Hematopoietic multipotent progenitor cell treated with erythropoietin and hydrocortisone succinate and interleukin-3 and kit ligand, for 6 days (in vitro differentiated cells): ENCODE measurements at regions not wholly inside any gene's neighbourhood (a gene's known extent, or its start where the extent isn't known, plus 50 kb on each side); places are given as distances from the start of the nearest gene placed in this dataset.

Source experiments
- DNase-seq: peaks from one replicate; pipeline ENCODE4 v3.0.0-alpha.2; 2015

- DNase-seq: no peak
Observed at GRCh38 chr1:200248541-200248940, 161.3 kb downstream of the ZNF281 start.

- DNase-seq: peak; percentile 10
Observed at GRCh38 chr1:200247518-200247917, 162.3 kb downstream of the ZNF281 start.

- DNase-seq: peak; percentile 57
Observed at GRCh38 chr1:200245473-200245872, 164.4 kb downstream of the ZNF281 start.

- no peak for DNase-seq
Observed at GRCh38 chr1:200243042-200243437, 166.8 kb downstream of the ZNF281 start.

GRCh38 chr1:200242110-200243041, 167.5 kb downstream of the ZNF281 start:
- DNase-seq: peak; percentile 27

- no peak for DNase-seq
Observed at GRCh38 chr1:200240656-200241055, 169.2 kb downstream of the ZNF281 start.

- DNase-seq: no peak
Observed at GRCh38 chr1:200238311-200238710, 171.5 kb downstream of the ZNF281 start.

GRCh38 chr1:200237066-200237465, 172.8 kb downstream of the ZNF281 start:
- DNase-seq: no peak

GRCh38 chr1:200234938-200235337, 174.9 kb downstream of the ZNF281 start:
- no peak for DNase-seq

- DNase-seq: no peak
Observed at GRCh38 chr1:200233393-200233792, 176.4 kb downstream of the ZNF281 start.

GRCh38 chr1:200231787-200232231, 178.0 kb downstream of the ZNF281 start:
- DNase-seq: no peak

GRCh38 chr1:200230671-200231070, 179.2 kb downstream of the ZNF281 start:
- DNase-seq: no peak

- no peak for DNase-seq
Observed at GRCh38 chr1:200228486-200228885, 181.3 kb downstream of the ZNF281 start.

- no peak for DNase-seq
Observed at GRCh38 chr1:200228081-200228480, 181.8 kb downstream of the ZNF281 start.
